OCI-LY1 (cell line): ENCODE measurements at regions not wholly inside any gene's neighbourhood (a gene's known extent, or its start where the extent isn't known, plus 50 kb on each side); places are given as distances from the start of the nearest gene placed in this dataset.

Source experiments
- EZH2 ChIP-seq: fragments of 200-600 bp; sonication (generic), shearing (Covaris generic); IDR thresholded peaks from 2 replicates; pipeline ENCODE4 v1.8.0; 2017; ENCODE audit warnings: borderline replicate concordance, mixed run types, mild to moderate bottlenecking, antibody characterized with exemption, low read length, moderate library complexity, mixed read lengths
- TF ChIP-seq, protein P1 (sequence below): fragments of 200-600 bp; sonication (generic), shearing (Covaris generic); IDR thresholded peaks from 2 replicates; pipeline ENCODE4 v1.5.1; 2017; ENCODE audit warnings: mild to moderate bottlenecking, antibody characterized with exemption, low read length, moderate library complexity, mixed read lengths

DNA sequence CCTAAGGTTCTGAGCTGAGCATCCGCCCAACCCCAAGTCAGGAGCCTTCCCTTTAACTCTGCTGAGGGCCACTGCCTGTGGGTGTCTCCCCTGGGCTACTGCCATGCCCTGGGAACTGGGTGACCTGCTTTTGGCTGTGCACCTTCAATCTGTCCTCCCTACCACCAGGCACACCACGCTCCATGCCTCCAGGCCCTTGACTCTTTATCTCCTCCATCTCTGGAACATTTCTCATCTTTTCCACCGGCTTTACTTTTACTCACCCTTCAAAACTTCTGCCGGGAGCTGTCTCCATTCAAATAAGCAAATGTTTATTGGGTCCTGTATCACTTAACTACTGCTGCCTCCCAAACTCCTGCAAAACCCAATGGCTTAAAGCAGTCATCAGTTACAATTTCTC is 83.3 kb upstream of the NHSL1 start:
- TF ChIP-seq EZH2: no peak
- TF ChIP-seq, protein P1, sequence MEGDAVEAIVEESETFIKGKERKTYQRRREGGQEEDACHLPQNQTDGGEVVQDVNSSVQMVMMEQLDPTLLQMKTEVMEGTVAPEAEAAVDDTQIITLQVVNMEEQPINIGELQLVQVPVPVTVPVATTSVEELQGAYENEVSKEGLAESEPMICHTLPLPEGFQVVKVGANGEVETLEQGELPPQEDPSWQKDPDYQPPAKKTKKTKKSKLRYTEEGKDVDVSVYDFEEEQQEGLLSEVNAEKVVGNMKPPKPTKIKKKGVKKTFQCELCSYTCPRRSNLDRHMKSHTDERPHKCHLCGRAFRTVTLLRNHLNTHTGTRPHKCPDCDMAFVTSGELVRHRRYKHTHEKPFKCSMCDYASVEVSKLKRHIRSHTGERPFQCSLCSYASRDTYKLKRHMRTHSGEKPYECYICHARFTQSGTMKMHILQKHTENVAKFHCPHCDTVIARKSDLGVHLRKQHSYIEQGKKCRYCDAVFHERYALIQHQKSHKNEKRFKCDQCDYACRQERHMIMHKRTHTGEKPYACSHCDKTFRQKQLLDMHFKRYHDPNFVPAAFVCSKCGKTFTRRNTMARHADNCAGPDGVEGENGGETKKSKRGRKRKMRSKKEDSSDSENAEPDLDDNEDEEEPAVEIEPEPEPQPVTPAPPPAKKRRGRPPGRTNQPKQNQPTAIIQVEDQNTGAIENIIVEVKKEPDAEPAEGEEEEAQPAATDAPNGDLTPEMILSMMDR: no peak
